GM21576 (cell line): ENCODE measurements at regions not wholly inside any gene's neighbourhood (a gene's known extent, or its start where the extent isn't known, plus 50 kb on each side); places are given as distances from the start of the nearest gene placed in this dataset.

Source experiments
- ATAC-seq: cut with Tn5 transposase; IDR thresholded peaks from one replicate; pipeline ENCODE4 v1.9.1; 2021; ENCODE audit warnings: mild to moderate bottlenecking, moderate library complexity; ENCODE audit not compliant: unreplicated experiment

- ATAC-seq: no peak
Observed at GRCh38 chr17:79427621-79428539, 183.0 kb downstream of the RBFOX3 start.

GRCh38 chr17:79425686-79426085 lies 185.2 kb downstream of the RBFOX3 start:
- no peak for ATAC-seq

GRCh38 chr17:79424471-79425185 lies 186.2 kb downstream of the RBFOX3 start:
- no peak for ATAC-seq

GRCh38 chr17:79423811-79424465 lies 186.9 kb downstream of the RBFOX3 start:
- ATAC-seq: no peak

- ATAC-seq: no peak
Observed at GRCh38 chr17:79422236-79422635, 188.6 kb downstream of the RBFOX3 start.

- no peak for ATAC-seq
Observed at GRCh38 chr17:79420318-79421243, 190.3 kb downstream of the RBFOX3 start.

- ATAC-seq: no peak
Observed at GRCh38 chr17:79417476-79417988, 193.3 kb downstream of the RBFOX3 start.

- ATAC-seq: no peak
Observed at GRCh38 chr17:79415909-79416308, 194.9 kb downstream of the RBFOX3 start.

GRCh38 chr17:79415365-79415764 lies 195.5 kb downstream of the RBFOX3 start:
- ATAC-seq: no peak

GRCh38 chr17:79414793-79415211 lies 196.0 kb downstream of the RBFOX3 start:
- ATAC-seq: no peak

- ATAC-seq: no peak
Observed at GRCh38 chr17:79414063-79414792, 196.6 kb downstream of the RBFOX3 start.

- no peak for ATAC-seq
Observed at GRCh38 chr17:79413611-79414010, 197.2 kb downstream of the RBFOX3 start.

- ATAC-seq: no peak
Observed at GRCh38 chr17:79412886-79413390, 197.9 kb downstream of the RBFOX3 start.

GRCh38 chr17:79412110-79412509 lies 198.7 kb downstream of the RBFOX3 start:
- ATAC-seq: no peak

GRCh38 chr17:79411419-79411818 lies 199.4 kb downstream of the RBFOX3 start:
- no peak for ATAC-seq

GRCh38 chr17:79410681-79411080 lies 200.2 kb downstream of the RBFOX3 start:
- ATAC-seq: no peak

GRCh38 chr17:79408251-79408650 lies 202.6 kb downstream of the RBFOX3 start:
- no peak for ATAC-seq

- no peak for ATAC-seq
Observed at GRCh38 chr17:79407385-79407784, 203.5 kb downstream of the RBFOX3 start.

GRCh38 chr17:79406316-79406715 lies 204.5 kb downstream of the RBFOX3 start:
- no peak for ATAC-seq
